ENCODE measurements at regions not wholly inside any gene's neighbourhood (a gene's known extent, or its start where the extent isn't known, plus 50 kb on each side); places are given as distances from the start of the nearest gene placed in this dataset.

DNA sequence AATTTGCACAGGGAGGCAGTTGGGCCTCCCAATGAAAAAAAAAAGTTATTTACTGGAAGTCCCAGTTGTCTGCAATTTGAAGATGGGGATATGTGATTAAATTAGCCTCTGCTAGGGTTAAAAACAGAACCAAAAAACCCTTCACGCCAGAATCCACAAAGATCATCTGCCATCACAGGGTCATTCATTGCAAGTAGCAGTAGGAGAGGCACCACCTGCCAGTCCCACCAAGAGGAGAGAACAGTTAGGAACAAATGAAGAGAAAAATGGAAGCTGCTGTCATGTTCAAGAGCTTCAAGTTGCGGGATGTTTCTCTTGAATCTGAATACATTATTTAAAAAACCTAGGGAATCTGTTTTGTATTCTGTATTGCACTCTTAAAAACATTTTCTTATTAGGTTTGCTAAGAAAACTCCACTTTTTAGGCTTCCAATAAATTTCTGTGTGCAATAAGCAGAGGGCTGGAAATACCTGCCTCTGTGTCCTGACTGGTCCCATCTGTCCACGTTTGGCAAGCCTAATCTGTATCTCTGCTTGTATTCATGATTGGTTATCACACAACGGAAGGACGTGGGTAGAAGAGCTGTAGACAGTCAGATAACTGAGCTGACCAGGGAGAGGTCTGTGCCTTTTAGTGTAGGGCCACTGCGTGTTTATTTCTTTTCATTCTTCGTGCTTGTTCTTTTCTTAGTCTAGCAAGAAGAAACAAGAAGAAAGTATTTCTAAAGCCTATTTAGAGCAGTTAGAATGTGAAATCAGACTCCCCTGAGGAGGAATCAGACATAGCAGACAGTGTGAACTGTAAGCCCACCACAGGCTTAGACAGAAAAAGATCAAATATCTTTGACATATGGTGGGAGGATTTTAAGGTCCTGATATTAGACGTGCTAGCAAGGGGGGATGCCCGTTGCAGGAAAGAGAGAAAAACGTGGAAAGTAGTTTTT lies 630.6 kb upstream of the SEMA6A start:
- TF ChIP-seq, protein P1, sequence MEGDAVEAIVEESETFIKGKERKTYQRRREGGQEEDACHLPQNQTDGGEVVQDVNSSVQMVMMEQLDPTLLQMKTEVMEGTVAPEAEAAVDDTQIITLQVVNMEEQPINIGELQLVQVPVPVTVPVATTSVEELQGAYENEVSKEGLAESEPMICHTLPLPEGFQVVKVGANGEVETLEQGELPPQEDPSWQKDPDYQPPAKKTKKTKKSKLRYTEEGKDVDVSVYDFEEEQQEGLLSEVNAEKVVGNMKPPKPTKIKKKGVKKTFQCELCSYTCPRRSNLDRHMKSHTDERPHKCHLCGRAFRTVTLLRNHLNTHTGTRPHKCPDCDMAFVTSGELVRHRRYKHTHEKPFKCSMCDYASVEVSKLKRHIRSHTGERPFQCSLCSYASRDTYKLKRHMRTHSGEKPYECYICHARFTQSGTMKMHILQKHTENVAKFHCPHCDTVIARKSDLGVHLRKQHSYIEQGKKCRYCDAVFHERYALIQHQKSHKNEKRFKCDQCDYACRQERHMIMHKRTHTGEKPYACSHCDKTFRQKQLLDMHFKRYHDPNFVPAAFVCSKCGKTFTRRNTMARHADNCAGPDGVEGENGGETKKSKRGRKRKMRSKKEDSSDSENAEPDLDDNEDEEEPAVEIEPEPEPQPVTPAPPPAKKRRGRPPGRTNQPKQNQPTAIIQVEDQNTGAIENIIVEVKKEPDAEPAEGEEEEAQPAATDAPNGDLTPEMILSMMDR (IDR thresholded peaks at IDR 0.05; ENCODE audit: low read depth, low read length) = no peak
- TF ChIP-seq EZH2phosphoT487 (IDR thresholded peaks at IDR 0.05; ENCODE audit: low read depth) = no peak

Measured in OCI-LY3 (cell line).